C4-2B (cell line): ENCODE measurements at regions not wholly inside any gene's neighbourhood (a gene's known extent, or its start where the extent isn't known, plus 50 kb on each side); places are given as distances from the start of the nearest gene placed in this dataset.

Source experiments
- CTCF ChIP-seq: fragments of 450-650 bp; conservative IDR thresholded peaks from 2 replicates; pipeline ENCODE4 v1.5.1; 2017; ENCODE audit warnings: mild to moderate bottlenecking
- ZFX ChIP-seq: fragments of 450-650 bp; IDR thresholded peaks from 2 replicates; pipeline ENCODE4 v1.6.1; 2017

DNA sequence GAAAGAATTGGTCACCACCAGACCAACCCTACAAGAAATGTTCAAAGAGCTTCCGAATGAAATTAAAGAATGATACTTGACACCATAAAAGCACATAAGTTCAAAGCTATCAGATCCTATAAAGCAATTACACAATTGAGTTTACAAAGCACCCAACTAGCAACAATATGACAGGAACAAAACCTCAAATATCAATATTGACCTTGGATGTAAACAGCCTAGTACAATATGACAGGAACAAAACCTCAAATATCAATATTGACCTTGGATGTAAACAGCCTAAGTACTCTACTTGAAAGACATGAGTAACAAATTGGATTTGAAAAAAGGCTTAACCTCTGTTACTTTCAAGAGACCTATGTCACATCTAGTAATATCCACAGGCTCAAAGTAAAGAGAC is 1201.4 kb downstream of the XPNPEP1 start:
- TF ChIP-seq CTCF (no peak), ZFX (no peak)
